GM23338 (cell line): ENCODE measurements at regions not wholly inside any gene's neighbourhood (a gene's known extent, or its start where the extent isn't known, plus 50 kb on each side); places are given as distances from the start of the nearest gene placed in this dataset.

Experiments used
- CREB1 ChIP-seq: fragments of 250-450 bp; sonication (Bioruptor Pico); IDR thresholded peaks from 2 replicates; pipeline ENCODE4 v1.5.0; 2020; ENCODE audit warnings: low read depth, mild to moderate bottlenecking, moderate library complexity
- EZH2 ChIP-seq: fragments of 200-600 bp; sonication (generic); IDR thresholded peaks from one replicate; pipeline ENCODE4 v1.8.0; 2017; ENCODE audit warnings: antibody characterized with exemption, mild to moderate bottlenecking, low read depth; ENCODE audit not compliant: unreplicated experiment
- EZH2phosphoT487 ChIP-seq: fragments of 200-600 bp; sonication (generic); IDR thresholded peaks from one replicate; pipeline ENCODE4 v1.8.1; 2018; ENCODE audit warnings: antibody characterized with exemption; ENCODE audit not compliant: unreplicated experiment
- JUNB ChIP-seq: IDR thresholded peaks from one replicate; pipeline ENCODE4 v1.6.1; 2016; ENCODE audit warnings: antibody characterized with exemption; ENCODE audit not compliant: unreplicated experiment
- NANOG ChIP-seq: IDR thresholded peaks from 2 replicates; pipeline ENCODE4 v1.6.1; 2016; ENCODE audit warnings: antibody characterized with exemption, borderline replicate concordance
- POLR2AphosphoS5 ChIP-seq: IDR thresholded peaks from 2 replicates; pipeline ENCODE4 v1.6.1; 2016; ENCODE audit warnings: antibody characterized with exemption, low read depth
- STAT1 ChIP-seq: IDR thresholded peaks from one replicate; pipeline ENCODE4 v1.6.1; 2016; ENCODE audit warnings: antibody characterized with exemption; ENCODE audit not compliant: unreplicated experiment
- ZNF331 ChIP-seq: fragments of 250-450 bp; sonication (Bioruptor Pico); IDR thresholded peaks from 2 replicates; pipeline ENCODE4 v1.5.0; 2020; ENCODE audit warnings: low read depth, mild to moderate bottlenecking, moderate library complexity
- TF ChIP-seq, protein P1 (sequence below): IDR thresholded peaks from one replicate; pipeline ENCODE4 v1.6.1; 2018; ENCODE audit warnings: antibody characterized with exemption; ENCODE audit not compliant: unreplicated experiment
- TF ChIP-seq, protein P2 (sequence below), 2 experiments: fragments of 200-600 bp in 1 of 2; sonication (generic) in 1 of 2; conservative IDR thresholded peaks; 2 replicates each; pipeline versions ENCODE4 v1.5.1 to v1.6.1; 2016 to 2017; ENCODE audit warnings: antibody characterized with exemption in 2 of 2, low read depth in 2 of 2, mild to moderate bottlenecking in 2 of 2, moderate library complexity in 1 of 2
- TF ChIP-seq, protein P3 (sequence below): fragments of 250-450 bp; sonication (Bioruptor Pico); IDR thresholded peaks from 2 replicates; pipeline ENCODE4 v1.5.0; 2020; ENCODE audit warnings: mild to moderate bottlenecking, moderate library complexity

DNA sequence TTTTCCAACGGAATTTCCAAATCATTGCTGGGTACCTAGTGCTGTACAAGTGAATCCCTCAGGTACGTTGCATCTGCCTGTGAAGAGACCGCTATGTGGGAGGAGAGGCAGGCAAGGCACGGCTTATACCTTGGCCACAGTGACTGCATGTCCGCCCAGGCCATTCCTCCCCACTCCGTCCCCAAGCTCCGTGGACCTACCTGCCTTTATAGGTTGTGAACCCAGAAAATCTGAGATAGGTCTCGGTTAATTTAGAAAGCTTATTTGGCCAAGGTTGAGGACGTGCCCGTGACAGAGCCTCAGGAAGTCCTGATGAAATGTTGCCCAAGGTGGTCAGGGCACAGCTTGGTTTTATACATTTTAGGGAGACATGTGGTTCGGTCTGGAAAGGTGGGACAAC, 218.5 kb upstream of the TSHZ3 start:
- TF ChIP-seq, protein P1, sequence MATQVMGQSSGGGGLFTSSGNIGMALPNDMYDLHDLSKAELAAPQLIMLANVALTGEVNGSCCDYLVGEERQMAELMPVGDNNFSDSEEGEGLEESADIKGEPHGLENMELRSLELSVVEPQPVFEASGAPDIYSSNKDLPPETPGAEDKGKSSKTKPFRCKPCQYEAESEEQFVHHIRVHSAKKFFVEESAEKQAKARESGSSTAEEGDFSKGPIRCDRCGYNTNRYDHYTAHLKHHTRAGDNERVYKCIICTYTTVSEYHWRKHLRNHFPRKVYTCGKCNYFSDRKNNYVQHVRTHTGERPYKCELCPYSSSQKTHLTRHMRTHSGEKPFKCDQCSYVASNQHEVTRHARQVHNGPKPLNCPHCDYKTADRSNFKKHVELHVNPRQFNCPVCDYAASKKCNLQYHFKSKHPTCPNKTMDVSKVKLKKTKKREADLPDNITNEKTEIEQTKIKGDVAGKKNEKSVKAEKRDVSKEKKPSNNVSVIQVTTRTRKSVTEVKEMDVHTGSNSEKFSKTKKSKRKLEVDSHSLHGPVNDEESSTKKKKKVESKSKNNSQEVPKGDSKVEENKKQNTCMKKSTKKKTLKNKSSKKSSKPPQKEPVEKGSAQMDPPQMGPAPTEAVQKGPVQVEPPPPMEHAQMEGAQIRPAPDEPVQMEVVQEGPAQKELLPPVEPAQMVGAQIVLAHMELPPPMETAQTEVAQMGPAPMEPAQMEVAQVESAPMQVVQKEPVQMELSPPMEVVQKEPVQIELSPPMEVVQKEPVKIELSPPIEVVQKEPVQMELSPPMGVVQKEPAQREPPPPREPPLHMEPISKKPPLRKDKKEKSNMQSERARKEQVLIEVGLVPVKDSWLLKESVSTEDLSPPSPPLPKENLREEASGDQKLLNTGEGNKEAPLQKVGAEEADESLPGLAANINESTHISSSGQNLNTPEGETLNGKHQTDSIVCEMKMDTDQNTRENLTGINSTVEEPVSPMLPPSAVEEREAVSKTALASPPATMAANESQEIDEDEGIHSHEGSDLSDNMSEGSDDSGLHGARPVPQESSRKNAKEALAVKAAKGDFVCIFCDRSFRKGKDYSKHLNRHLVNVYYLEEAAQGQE: no peak
- TF ChIP-seq EZH2 (no peak), EZH2phosphoT487 (no peak), STAT1 (no peak), CREB1 (CRISPR knock-in tag) (no peak), POLR2AphosphoS5 (no peak), ZNF331 (CRISPR knock-in tag) (no peak), NANOG (no peak), JUNB (no peak)
- TF ChIP-seq, protein P2, sequence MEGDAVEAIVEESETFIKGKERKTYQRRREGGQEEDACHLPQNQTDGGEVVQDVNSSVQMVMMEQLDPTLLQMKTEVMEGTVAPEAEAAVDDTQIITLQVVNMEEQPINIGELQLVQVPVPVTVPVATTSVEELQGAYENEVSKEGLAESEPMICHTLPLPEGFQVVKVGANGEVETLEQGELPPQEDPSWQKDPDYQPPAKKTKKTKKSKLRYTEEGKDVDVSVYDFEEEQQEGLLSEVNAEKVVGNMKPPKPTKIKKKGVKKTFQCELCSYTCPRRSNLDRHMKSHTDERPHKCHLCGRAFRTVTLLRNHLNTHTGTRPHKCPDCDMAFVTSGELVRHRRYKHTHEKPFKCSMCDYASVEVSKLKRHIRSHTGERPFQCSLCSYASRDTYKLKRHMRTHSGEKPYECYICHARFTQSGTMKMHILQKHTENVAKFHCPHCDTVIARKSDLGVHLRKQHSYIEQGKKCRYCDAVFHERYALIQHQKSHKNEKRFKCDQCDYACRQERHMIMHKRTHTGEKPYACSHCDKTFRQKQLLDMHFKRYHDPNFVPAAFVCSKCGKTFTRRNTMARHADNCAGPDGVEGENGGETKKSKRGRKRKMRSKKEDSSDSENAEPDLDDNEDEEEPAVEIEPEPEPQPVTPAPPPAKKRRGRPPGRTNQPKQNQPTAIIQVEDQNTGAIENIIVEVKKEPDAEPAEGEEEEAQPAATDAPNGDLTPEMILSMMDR (conservative IDR thresholded peaks at IDR 0.05; ENCODE audit: low read depth in 2 of 2): no peak
- TF ChIP-seq, protein P3, sequence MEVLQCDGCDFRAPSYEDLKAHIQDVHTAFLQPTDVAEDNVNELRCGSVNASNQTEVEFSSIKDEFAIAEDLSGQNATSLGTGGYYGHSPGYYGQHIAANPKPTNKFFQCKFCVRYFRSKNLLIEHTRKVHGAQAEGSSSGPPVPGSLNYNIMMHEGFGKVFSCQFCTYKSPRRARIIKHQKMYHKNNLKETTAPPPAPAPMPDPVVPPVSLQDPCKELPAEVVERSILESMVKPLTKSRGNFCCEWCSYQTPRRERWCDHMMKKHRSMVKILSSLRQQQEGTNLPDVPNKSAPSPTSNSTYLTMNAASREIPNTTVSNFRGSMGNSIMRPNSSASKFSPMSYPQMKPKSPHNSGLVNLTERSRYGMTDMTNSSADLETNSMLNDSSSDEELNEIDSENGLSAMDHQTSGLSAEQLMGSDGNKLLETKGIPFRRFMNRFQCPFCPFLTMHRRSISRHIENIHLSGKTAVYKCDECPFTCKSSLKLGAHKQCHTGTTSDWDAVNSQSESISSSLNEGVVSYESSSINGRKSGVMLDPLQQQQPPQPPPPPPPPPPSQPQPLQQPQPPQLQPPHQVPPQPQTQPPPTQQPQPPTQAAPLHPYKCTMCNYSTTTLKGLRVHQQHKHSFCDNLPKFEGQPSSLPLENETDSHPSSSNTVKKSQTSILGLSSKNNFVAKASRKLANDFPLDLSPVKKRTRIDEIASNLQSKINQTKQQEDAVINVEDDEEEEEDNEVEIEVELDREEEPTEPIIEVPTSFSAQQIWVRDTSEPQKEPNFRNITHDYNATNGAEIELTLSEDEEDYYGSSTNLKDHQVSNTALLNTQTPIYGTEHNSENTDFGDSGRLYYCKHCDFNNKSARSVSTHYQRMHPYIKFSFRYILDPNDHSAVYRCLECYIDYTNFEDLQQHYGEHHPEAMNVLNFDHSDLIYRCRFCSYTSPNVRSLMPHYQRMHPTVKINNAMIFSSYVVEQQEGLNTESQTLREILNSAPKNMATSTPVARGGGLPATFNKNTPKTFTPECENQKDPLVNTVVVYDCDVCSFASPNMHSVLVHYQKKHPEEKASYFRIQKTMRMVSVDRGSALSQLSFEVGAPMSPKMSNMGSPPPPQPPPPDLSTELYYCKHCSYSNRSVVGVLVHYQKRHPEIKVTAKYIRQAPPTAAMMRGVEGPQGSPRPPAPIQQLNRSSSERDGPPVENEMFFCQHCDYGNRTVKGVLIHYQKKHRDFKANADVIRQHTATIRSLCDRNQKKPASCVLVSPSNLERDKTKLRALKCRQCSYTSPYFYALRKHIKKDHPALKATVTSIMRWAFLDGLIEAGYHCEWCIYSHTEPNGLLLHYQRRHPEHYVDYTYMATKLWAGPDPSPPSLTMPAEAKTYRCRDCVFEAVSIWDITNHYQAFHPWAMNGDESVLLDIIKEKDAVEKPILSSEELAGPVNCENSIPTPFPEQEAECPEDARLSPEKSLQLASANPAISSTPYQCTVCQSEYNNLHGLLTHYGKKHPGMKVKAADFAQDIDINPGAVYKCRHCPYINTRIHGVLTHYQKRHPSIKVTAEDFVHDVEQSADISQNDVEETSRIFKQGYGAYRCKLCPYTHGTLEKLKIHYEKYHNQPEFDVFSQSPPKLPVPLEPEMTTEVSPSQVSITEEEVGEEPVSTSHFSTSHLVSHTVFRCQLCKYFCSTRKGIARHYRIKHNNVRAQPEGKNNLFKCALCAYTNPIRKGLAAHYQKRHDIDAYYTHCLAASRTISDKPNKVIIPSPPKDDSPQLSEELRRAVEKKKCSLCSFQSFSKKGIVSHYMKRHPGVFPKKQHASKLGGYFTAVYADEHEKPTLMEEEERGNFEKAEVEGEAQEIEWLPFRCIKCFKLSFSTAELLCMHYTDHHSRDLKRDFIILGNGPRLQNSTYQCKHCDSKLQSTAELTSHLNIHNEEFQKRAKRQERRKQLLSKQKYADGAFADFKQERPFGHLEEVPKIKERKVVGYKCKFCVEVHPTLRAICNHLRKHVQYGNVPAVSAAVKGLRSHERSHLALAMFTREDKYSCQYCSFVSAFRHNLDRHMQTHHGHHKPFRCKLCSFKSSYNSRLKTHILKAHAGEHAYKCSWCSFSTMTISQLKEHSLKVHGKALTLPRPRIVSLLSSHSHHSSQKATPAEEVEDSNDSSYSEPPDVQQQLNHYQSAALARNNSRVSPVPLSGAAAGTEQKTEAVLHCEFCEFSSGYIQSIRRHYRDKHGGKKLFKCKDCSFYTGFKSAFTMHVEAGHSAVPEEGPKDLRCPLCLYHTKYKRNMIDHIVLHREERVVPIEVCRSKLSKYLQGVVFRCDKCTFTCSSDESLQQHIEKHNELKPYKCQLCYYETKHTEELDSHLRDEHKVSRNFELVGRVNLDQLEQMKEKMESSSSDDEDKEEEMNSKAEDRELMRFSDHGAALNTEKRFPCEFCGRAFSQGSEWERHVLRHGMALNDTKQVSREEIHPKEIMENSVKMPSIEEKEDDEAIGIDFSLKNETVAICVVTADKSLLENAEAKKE (CRISPR knock-in tag): no peak
